ENCODE measurements at regions not wholly inside any gene's neighbourhood (a gene's known extent, or its start where the extent isn't known, plus 50 kb on each side); places are given as distances from the start of the nearest gene placed in this dataset.

DNA sequence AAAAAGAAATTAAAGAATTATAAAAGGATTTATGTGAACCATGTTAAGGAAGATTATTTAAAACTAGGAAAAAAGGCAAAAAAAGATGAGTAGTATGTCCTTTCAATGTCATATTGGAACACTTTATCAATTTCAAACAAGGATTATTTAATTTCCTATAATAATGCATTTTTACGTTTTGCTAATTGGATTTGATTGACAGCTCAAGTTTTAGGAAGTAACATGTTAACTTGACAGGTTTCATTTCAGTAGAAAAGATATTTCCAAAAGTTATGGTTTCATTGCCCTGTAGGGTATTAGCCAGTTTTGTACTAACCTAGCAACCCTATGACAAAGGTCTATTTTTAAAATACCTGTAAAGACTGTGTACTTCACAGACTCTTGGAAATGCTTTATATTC, 379.6 kb upstream of the ZFP42 start:
- TF ChIP-seq, protein P1, sequence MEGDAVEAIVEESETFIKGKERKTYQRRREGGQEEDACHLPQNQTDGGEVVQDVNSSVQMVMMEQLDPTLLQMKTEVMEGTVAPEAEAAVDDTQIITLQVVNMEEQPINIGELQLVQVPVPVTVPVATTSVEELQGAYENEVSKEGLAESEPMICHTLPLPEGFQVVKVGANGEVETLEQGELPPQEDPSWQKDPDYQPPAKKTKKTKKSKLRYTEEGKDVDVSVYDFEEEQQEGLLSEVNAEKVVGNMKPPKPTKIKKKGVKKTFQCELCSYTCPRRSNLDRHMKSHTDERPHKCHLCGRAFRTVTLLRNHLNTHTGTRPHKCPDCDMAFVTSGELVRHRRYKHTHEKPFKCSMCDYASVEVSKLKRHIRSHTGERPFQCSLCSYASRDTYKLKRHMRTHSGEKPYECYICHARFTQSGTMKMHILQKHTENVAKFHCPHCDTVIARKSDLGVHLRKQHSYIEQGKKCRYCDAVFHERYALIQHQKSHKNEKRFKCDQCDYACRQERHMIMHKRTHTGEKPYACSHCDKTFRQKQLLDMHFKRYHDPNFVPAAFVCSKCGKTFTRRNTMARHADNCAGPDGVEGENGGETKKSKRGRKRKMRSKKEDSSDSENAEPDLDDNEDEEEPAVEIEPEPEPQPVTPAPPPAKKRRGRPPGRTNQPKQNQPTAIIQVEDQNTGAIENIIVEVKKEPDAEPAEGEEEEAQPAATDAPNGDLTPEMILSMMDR (IDR thresholded peaks at IDR 0.05), result no peak
- TF ChIP-seq POLR2AphosphoS5 (IDR thresholded peaks at IDR 0.05; ENCODE audit: insufficient read depth in 1 of 2, low read depth in 1 of 2), result no peak
